Naive thymus-derived CD8-positive, alpha-beta T cell (primary cell): ENCODE measurements at regions not wholly inside any gene's neighbourhood (a gene's known extent, or its start where the extent isn't known, plus 50 kb on each side); places are given as distances from the start of the nearest gene placed in this dataset.
"Not testable (repeated sequence)": the region's sequence is repeated elsewhere in the genome, so short reads cannot be mapped to it uniquely, and the experiment has no call there.

Source experiments
- ATAC-seq, 2 donors: fragments of 150-1000 bp; cut with Tn5 transposase in 1 of 2; sonication (Bioruptor Pico), chemical (Tn5 transposase) in 1 of 2; 1 replicate in 1 of 2; 2 replicates in 1 of 2; pipeline ENCODE4 v1.10.0; 2021; ENCODE audit warnings: mild to moderate bottlenecking in 2 of 2, moderate library complexity in 2 of 2
- POLR2A ChIA-PET: fragments of 350-600 bp; sonication (Branson Sonifier 250); formaldehyde crosslinking; loops from one replicate; lab custom pipeline; 2021; ENCODE audit warnings: antibody characterized with exemption; lab: Charles Lee
- DNase-seq, 10 donors: peaks; one replicate each; pipeline versions ENCODE4 v3.0.0 to v3.0.0-alpha.2; 2020 to 2022
- H3K27ac Mint-ChIP-seq, 10 donors: one replicate each; pipeline ENCODE4 v1.8.0; 2020 to 2022; ENCODE audit warnings: mild to moderate bottlenecking in 10 of 10, mixed read lengths in 10 of 10, moderate library complexity in 4 of 10, inconsistent platforms in 1 of 10
- H3K27me3 Mint-ChIP-seq, 5 donors: one replicate each; pipeline ENCODE4 v1.8.0; 2021 to 2022; ENCODE audit warnings: mixed read lengths in 5 of 5
- H3K36me3 Mint-ChIP-seq, 3 donors: one replicate each; pipeline ENCODE4 v1.8.0; 2020 to 2022; ENCODE audit warnings: mixed read lengths in 3 of 3, mild to moderate bottlenecking in 2 of 3, inconsistent platforms in 1 of 3
- H3K4me1 Mint-ChIP-seq, 4 donors: one replicate each; pipeline ENCODE4 v1.8.0; 2021 to 2022; ENCODE audit warnings: mixed read lengths in 4 of 4
- H3K4me3 Mint-ChIP-seq, 10 donors: one replicate each; pipeline ENCODE4 v1.8.0; 2020 to 2022; ENCODE audit warnings: mild to moderate bottlenecking in 10 of 10, mixed read lengths in 10 of 10, moderate library complexity in 6 of 10, inconsistent platforms in 1 of 10
- H3K9me3 Mint-ChIP-seq, 9 donors: one replicate each; pipeline ENCODE4 v1.8.0; 2020 to 2022; ENCODE audit warnings: mixed read lengths in 9 of 9, mild to moderate bottlenecking in 3 of 9, inconsistent platforms in 1 of 9, moderate library complexity in 1 of 9

GRCh38 chr11:16603890-16604793 is 134.3 kb upstream of the C11orf58 start:
- Mint-ChIP-seq H3K9me3 (peaks cover 0 to 19% (median 3%) of the 10 kb centered on the region in 9 donors), H3K4me3 (peak overlapping the region; percentile 17 to 86 (median 76)), H3K27ac (peak overlapping the region in 2 of 10 donors; percentile 29 to 49), H3K4me1 (peaks cover 11 to 38% (median 33%) of the 10 kb centered on the region in 4 donors), H3K27me3 (peaks cover 39 to 61% (median 44%) of the 10 kb centered on the region in 5 donors), H3K36me3 (peaks cover 0 to 8% (median 5%) of the 10 kb centered on the region in 3 donors)
- POLR2A ChIA-PET, result no interaction called here
- ATAC-seq, result no peak
- DNase-seq, result no peak

- Mint-ChIP-seq H3K36me3 (peaks cover 0 to 8% (median 5%) of the 10 kb centered on the region in 3 donors), H3K27ac (no peak overlapping the region), H3K27me3 (peaks cover 41 to 70% (median 53%) of the 10 kb centered on the region in 5 donors), H3K9me3 (peaks cover 0 to 19% (median 3%) of the 10 kb centered on the region in 9 donors), H3K4me1 (peaks cover 11 to 38% (median 33%) of the 10 kb centered on the region in 4 donors), H3K4me3 (peak overlapping the region in 8 of 10 donors; percentile 17 to 86 (median 62))
- DNase-seq, result no peak
- POLR2A ChIA-PET, result no interaction called here
- no peak for ATAC-seq
These were observed 135.2 kb upstream of the C11orf58 start for GRCh38 chr11:16603245-16603644.

GRCh38 chr11:16598906-16599305 is 139.5 kb upstream of the C11orf58 start:
- ATAC-seq (no peak), DNase-seq (no peak)
- POLR2A ChIA-PET, result no interaction called here
- Mint-ChIP-seq H3K4me3 (no peak overlapping the region), H3K36me3 (no peaks in the 10 kb centered on the region), H3K27me3 (peaks cover 29 to 51% (median 36%) of the 10 kb centered on the region in 5 donors), H3K4me1 (peaks cover 2 to 10% (median 6%) of the 10 kb centered on the region in 4 donors), H3K9me3 (peaks cover 0 to 16% (median 0%) of the 10 kb centered on the region in 9 donors), H3K27ac (no peak overlapping the region)

- H3K27me3 Mint-ChIP-seq, result peaks cover 21 to 42% (median 28%) of the 10 kb centered on the region in 5 donors
- no peaks in the 10 kb centered on the region for H3K36me3 Mint-ChIP-seq
- no peak for DNase-seq
- no peak overlapping the region for H3K27ac Mint-ChIP-seq
- peaks cover 0 to 2% (median 0%) of the 10 kb centered on the region in 4 donors for H3K4me1 Mint-ChIP-seq
- no peak overlapping the region for H3K4me3 Mint-ChIP-seq
- POLR2A ChIA-PET, result no interaction called here
- peaks cover 0 to 11% (median 0%) of the 10 kb centered on the region in 9 donors for H3K9me3 Mint-ChIP-seq
- ATAC-seq, result no peak
These were observed 140.4 kb upstream of the C11orf58 start for GRCh38 chr11:16598032-16598431.

DNA sequence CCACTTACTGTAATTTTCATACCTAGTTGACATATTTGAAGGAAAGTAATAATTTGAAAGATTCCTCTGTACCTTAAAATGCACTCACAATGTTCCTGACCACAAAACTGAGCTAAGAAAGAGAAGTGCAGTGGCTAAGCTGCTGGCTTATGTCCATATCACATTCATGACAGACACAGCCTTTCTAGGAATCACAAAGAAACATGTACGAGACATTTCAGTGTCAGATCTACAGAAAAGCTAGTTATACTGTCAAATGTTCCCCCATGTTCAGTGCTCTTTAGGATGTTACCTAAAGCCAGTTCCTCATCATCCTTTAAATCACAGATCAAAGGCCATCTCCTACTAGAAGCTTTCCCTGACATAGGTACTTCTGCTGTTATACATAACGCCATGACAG is 142.2 kb upstream of the C11orf58 start:
- DNase-seq (no peak), ATAC-seq (no peak)
- Mint-ChIP-seq H3K36me3 (no peaks in the 10 kb centered on the region), H3K27me3 (peaks cover 10 to 36% (median 17%) of the 10 kb centered on the region in 5 donors), H3K27ac (no peak overlapping the region), H3K4me1 (no peaks in the 10 kb centered on the region), H3K4me3 (no peak overlapping the region), H3K9me3 (peaks cover 0 to 3% (median 0%) of the 10 kb centered on the region in 9 donors)
- POLR2A ChIA-PET, result no interaction called here

DNA sequence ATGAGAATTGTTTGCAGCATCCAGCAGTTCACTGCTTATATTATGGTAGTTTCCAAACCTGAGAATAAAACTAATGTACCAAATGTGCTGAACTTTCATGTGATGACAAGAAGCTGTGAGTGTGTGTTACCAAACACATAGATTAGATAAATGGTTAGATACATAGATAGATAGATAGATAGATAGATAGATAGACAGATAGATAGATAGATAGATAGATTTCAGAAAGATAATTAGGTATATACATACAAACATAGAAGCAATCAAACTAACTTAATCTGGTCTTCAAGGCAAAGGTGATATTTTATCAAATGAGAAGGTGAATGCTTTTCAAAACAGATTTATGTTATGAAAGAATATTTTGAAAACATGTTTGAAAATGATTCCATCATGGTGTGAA is 147.3 kb upstream of the C11orf58 start:
- Mint-ChIP-seq H3K4me3 (no peak overlapping the region), H3K9me3 (peaks cover 0 to 2% (median 0%) of the 10 kb centered on the region in 9 donors), H3K27me3 (peaks cover 3 to 18% (median 7%) of the 10 kb centered on the region in 5 donors), H3K36me3 (no peaks in the 10 kb centered on the region), H3K27ac (no peak overlapping the region), H3K4me1 (no peaks in the 10 kb centered on the region)
- no peak for ATAC-seq
- POLR2A ChIA-PET, result no interaction called here
- no peak for DNase-seq

DNA sequence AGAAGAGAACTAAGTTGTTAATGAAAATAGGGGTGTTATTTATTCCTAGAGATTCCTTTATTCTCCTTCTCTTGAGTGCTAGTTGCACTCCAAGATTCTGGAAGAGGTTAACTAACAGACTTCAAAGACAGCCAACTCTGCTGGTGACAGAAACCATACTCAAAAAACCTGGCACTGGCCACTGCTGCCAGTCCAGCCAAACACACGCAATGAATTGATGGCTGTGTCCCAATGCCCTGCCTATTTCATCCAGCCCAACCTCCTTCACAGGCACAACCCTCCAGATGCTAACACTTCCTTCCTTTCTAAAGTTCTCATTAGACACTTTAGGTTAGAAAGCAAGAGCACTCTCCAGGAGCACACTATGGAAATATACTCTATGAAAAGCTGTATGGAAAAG is 150.8 kb upstream of the C11orf58 start:
- Mint-ChIP-seq H3K4me1 (no peaks in the 10 kb centered on the region), H3K27me3 (peaks cover 5 to 17% (median 7%) of the 10 kb centered on the region in 5 donors), H3K27ac (no peak overlapping the region), H3K36me3 (no peaks in the 10 kb centered on the region), H3K4me3 (no peak overlapping the region), H3K9me3 (peaks cover 0 to 2% (median 0%) of the 10 kb centered on the region in 9 donors)
- POLR2A ChIA-PET, result no interaction called here
- no peak for ATAC-seq
- DNase-seq, result no peak

- Mint-ChIP-seq H3K4me3 (no peak overlapping the region), H3K36me3 (no peaks in the 10 kb centered on the region), H3K27ac (no peak overlapping the region), H3K27me3 (peaks cover 7 to 11% (median 9%) of the 10 kb centered on the region in 5 donors), H3K4me1 (no peaks in the 10 kb centered on the region), H3K9me3 (peaks cover 0 to 3% (median 0%) of the 10 kb centered on the region in 9 donors)
- ATAC-seq (no peak), DNase-seq (no peak)
- POLR2A ChIA-PET, result no interaction called here
These were observed 153.9 kb upstream of the C11orf58 start for GRCh38 chr11:16584569-16584968.

- H3K27me3 Mint-ChIP-seq, result peaks cover 0 to 17% (median 9%) of the 10 kb centered on the region in 5 donors
- H3K36me3 Mint-ChIP-seq, DNase-seq, ATAC-seq, H3K27ac Mint-ChIP-seq, H3K4me1 Mint-ChIP-seq, POLR2A ChIA-PET, H3K4me3 Mint-ChIP-seq, H3K9me3 Mint-ChIP-seq: not testable (repeated sequence)
These were observed 157.4 kb upstream of the C11orf58 start for GRCh38 chr11:16581078-16581477.

DNA sequence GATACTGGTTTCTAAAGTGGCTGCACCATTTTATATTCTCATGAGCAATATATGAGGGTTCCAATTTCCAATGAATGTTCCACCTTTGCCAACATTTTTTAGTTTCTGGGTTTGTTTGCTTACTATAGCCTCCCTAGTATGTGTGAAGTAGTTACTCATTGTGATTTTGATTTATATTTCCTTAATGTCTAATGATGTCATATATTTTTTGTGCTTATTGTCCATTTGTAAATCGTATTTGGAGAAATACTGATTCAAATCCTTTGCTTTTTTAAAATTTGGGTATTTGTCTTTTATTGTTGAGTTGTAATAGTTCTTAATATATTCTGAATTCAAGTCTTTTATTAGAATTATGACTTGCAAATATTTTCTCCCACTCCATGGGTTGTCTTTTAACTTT is 161.0 kb upstream of the C11orf58 start:
- Mint-ChIP-seq H3K4me1 (no peaks in the 10 kb centered on the region), H3K27me3 (peaks cover 0 to 13% (median 8%) of the 10 kb centered on the region in 5 donors), H3K36me3 (no peaks in the 10 kb centered on the region), H3K4me3 (no peak overlapping the region), H3K27ac (no peak overlapping the region), H3K9me3 (peaks cover 0 to 5% (median 0%) of the 10 kb centered on the region in 9 donors)
- POLR2A ChIA-PET, result no interaction called here
- ATAC-seq (no peak), DNase-seq (no peak)

- ATAC-seq, POLR2A ChIA-PET, H3K36me3 Mint-ChIP-seq, H3K9me3 Mint-ChIP-seq, H3K4me3 Mint-ChIP-seq, DNase-seq, H3K4me1 Mint-ChIP-seq, H3K27ac Mint-ChIP-seq, H3K27me3 Mint-ChIP-seq: not testable (repeated sequence)
These were observed 163.6 kb upstream of the C11orf58 start for GRCh38 chr11:16574889-16575288.

- Mint-ChIP-seq H3K27ac (no peak overlapping the region), H3K9me3 (peaks cover 0 to 4% (median 0%) of the 10 kb centered on the region in 9 donors), H3K27me3 (peaks cover 0 to 4% (median 2%) of the 10 kb centered on the region in 5 donors), H3K4me1 (no peaks in the 10 kb centered on the region), H3K36me3 (no peaks in the 10 kb centered on the region), H3K4me3 (no peak overlapping the region)
- POLR2A ChIA-PET, result no interaction called here
- ATAC-seq (no peak), DNase-seq (no peak)
These were observed 165.5 kb upstream of the C11orf58 start for GRCh38 chr11:16572945-16573344.

DNA sequence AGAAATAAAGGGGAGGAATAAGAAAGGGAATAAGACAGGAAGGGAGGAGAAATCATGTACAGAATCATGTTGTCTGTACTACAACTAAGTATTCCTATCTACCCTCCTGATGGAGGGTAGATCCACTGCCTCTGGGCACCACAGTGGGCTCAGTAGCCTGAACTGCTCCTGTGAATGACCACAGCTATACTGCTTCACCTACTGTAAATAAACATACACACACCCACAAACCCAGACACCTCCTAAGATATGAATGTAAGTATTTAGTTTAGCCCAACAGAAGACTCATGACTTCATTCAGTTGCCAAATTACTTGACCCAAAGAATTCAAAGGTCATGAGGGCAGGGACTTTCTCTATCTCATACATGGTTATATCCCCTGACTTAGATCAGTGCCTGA is 177.3 kb upstream of the C11orf58 start:
- no peak overlapping the region for H3K27ac Mint-ChIP-seq
- no peaks in the 10 kb centered on the region for H3K4me1 Mint-ChIP-seq
- no peak for ATAC-seq
- no peak for DNase-seq
- POLR2A ChIA-PET, result no interaction called here
- H3K27me3 Mint-ChIP-seq, result peaks cover 3 to 16% (median 8%) of the 10 kb centered on the region in 5 donors
- H3K4me3 Mint-ChIP-seq, result no peak overlapping the region
- H3K9me3 Mint-ChIP-seq, result peaks cover 0 to 5% (median 3%) of the 10 kb centered on the region in 9 donors
- no peaks in the 10 kb centered on the region for H3K36me3 Mint-ChIP-seq
